IMR-90 (cell line): ENCODE measurements at regions not wholly inside any gene's neighbourhood (a gene's known extent, or its start where the extent isn't known, plus 50 kb on each side); places are given as distances from the start of the nearest gene placed in this dataset.

Experiments used
- ATAC-seq: fragments of 200-7000 bp; cut with Tn5 transposase; 2 replicates; pipeline ENCODE4 v1.9.1; 2020; ENCODE audit warnings: low read depth, mild to moderate bottlenecking, moderate library complexity
- BruUV-seq: library from RNA; stranded (reverse); fragments of 400-500 nt; replicated peaks from 2 replicates; lab custom pipeline; 2021; lab: Mats Ljungman, UMichigan
- CTCF ChIA-PET: fragments of 300-600 bp; formaldehyde crosslinking; extraction: SDS; loops from one replicate; lab custom pipeline; 2021; ENCODE audit warnings: antibody characterized with exemption; lab: Yijun Ruan, JAX
- POLR2A ChIA-PET: fragments of 300-600 bp; sonication (Branson Sonifier 250); formaldehyde crosslinking; loops from one replicate; lab custom pipeline; 2022; ENCODE audit warnings: antibody characterized with exemption; ENCODE audit not compliant: unreplicated experiment; lab: Charles Lee
- DNase-seq: peaks from one replicate; pipeline ENCODE4 v3.0.0; 2013
- H2AFZ ChIP-seq: replicated peaks from 2 replicates; pipeline ENCODE3; 2013; ENCODE audit warnings: low read length, mild to moderate bottlenecking; ENCODE audit not compliant: poor library complexity
- H2AK5ac ChIP-seq: 2 replicates; pipeline ENCODE4 v1.6.1; 2013; ENCODE audit warnings: low read depth, low read length, inconsistent platforms
- H2AK9ac ChIP-seq: replicated peaks from 2 replicates; pipeline ENCODE3; 2013; ENCODE audit warnings: mild to moderate bottlenecking, low read depth, low read length, moderate library complexity; ENCODE audit not compliant: poor library complexity
- H2BK120ac ChIP-seq: 2 replicates; pipeline ENCODE4 v1.6.1; 2013; ENCODE audit warnings: low read depth, low read length, inconsistent platforms
- H2BK15ac ChIP-seq: 3 replicates; pipeline ENCODE4 v1.6.1; 2013; ENCODE audit warnings: low read depth, low read length, inconsistent platforms
- H2BK20ac ChIP-seq: 2 replicates; pipeline ENCODE4 v1.6.1; 2013; ENCODE audit warnings: low read depth, mild to moderate bottlenecking, inconsistent platforms, low read length, moderate library complexity
- H2BK5ac ChIP-seq: 2 replicates; pipeline ENCODE4 v1.6.1; 2013; ENCODE audit warnings: mild to moderate bottlenecking, low read depth, low read length, inconsistent platforms; ENCODE audit not compliant: poor library complexity, severe bottlenecking
- H3K14ac ChIP-seq: replicated peaks from 2 replicates; pipeline ENCODE4 v1.6.1; 2013; ENCODE audit warnings: low read depth, low read length, inconsistent platforms
- H3K18ac ChIP-seq: 2 replicates; pipeline ENCODE4 v1.6.1; 2013; ENCODE audit warnings: low read depth, low read length, control low read depth
- H3K23ac ChIP-seq: 2 replicates; pipeline ENCODE4 v1.6.1; 2013; ENCODE audit warnings: low read depth, low read length, inconsistent platforms
- H3K27ac ChIP-seq: 2 replicates; pipeline ENCODE4 v1.5.1; 2013; ENCODE audit warnings: mild to moderate bottlenecking, control low read depth, low read length; ENCODE audit not compliant: insufficient read depth
- H3K27me3 ChIP-seq: 2 replicates; pipeline ENCODE4 v1.6.1; 2013; ENCODE audit warnings: low read length; ENCODE audit not compliant: control insufficient read depth, insufficient read depth
- H3K36me3 ChIP-seq: 2 replicates; pipeline ENCODE4 v1.6.1; 2013; ENCODE audit warnings: low read length, mixed read lengths; ENCODE audit not compliant: control insufficient read depth, insufficient read depth
- H3K4ac ChIP-seq: 2 replicates; pipeline ENCODE4 v1.6.1; 2013; ENCODE audit warnings: low read depth, low read length, inconsistent platforms
- H3K4me1 ChIP-seq: 2 replicates; pipeline ENCODE4 v1.6.1; 2013; ENCODE audit warnings: low read length, mixed read lengths; ENCODE audit not compliant: control insufficient read depth, insufficient read depth
- H3K4me2 ChIP-seq: 2 replicates; pipeline ENCODE4 v1.6.1; 2013; ENCODE audit warnings: low read depth, mild to moderate bottlenecking, control low read depth, low read length, moderate library complexity
- H3K4me3 ChIP-seq: 2 replicates; pipeline ENCODE4 v1.5.1; 2013; ENCODE audit warnings: low read depth, mild to moderate bottlenecking, control low read depth, low read length, moderate library complexity; ENCODE audit not compliant: insufficient read depth
- H3K56ac ChIP-seq: 2 replicates; pipeline ENCODE4 v1.6.1; 2013; ENCODE audit warnings: low read length, inconsistent platforms; ENCODE audit not compliant: insufficient read depth; ENCODE audit errors: extremely low read depth
- H3K79me1 ChIP-seq, 2 experiments: 2 replicates each; pipeline ENCODE4 v1.6.1; 2013; ENCODE audit warnings: low read length in 2 of 2, inconsistent platforms in 1 of 2, low read depth in 1 of 2
- H3K9ac ChIP-seq: 2 replicates; pipeline ENCODE4 v1.6.1; 2013; ENCODE audit warnings: low read depth, low read length, control low read depth
- H3K9me1 ChIP-seq: 2 replicates; pipeline ENCODE4 v1.6.1; 2013; ENCODE audit warnings: low read length, inconsistent platforms; ENCODE audit not compliant: insufficient read depth
- H3K9me3 ChIP-seq: 2 replicates; pipeline ENCODE4 v1.6.1; 2013; ENCODE audit warnings: low read length; ENCODE audit not compliant: control insufficient read depth, insufficient read depth
- H4K20me1 ChIP-seq: 2 replicates; pipeline ENCODE4 v1.6.1; 2013; ENCODE audit warnings: low read length, inconsistent platforms; ENCODE audit not compliant: insufficient read depth
- H4K5ac ChIP-seq: 2 replicates; pipeline ENCODE4 v1.6.1; 2013; ENCODE audit warnings: mild to moderate bottlenecking, low read depth, low read length, control low read depth
- H4K8ac ChIP-seq, 2 experiments: 2 replicates each; pipeline ENCODE4 v1.6.1; 2013; ENCODE audit warnings: low read depth in 2 of 2, low read length in 2 of 2, control low read depth in 1 of 2, inconsistent platforms in 1 of 2
- H4K91ac ChIP-seq: 2 replicates; pipeline ENCODE4 v1.6.1; 2013; ENCODE audit warnings: low read depth, low read length, inconsistent platforms; ENCODE audit not compliant: insufficient read depth
- MXI1 ChIP-seq: IDR thresholded peaks from 2 replicates; pipeline ENCODE4 v1.6.1; 2012; ENCODE audit warnings: low read depth, mild to moderate bottlenecking, low read length, moderate library complexity, borderline replicate concordance
- POLR2A ChIP-seq: IDR thresholded peaks from 2 replicates; pipeline ENCODE4 v1.6.1; 2012; ENCODE audit warnings: mild to moderate bottlenecking, low read depth, low read length
- WGBS, 2 experiments: methylation state at CpG; one replicate each; pipeline versions ENCODE4 v1.1.5 to v1.1.7; 2013; ENCODE audit warnings: missing lambda C conversion rate in 2 of 2; ENCODE audit not compliant: insufficient read length in 1 of 2; ENCODE audit errors: extremely low coverage in 2 of 2; 5-methylcytosine and 5-hydroxymethylcytosine counted together
- dilution Hi-C: fragments of 300-500 bp; cut with HindIII; formaldehyde crosslinking; loops from one replicate; pipeline ENCODE4 v1.14.3; 2018; ENCODE audit warnings: low sequenced_read_pairs; ENCODE audit not compliant: unreplicated experiment
- in situ Hi-C: fragments of 300-500 bp; cut with MboI; formaldehyde crosslinking; loops from 3 replicates; pipeline ENCODE4 v1.14.3; 2019; ENCODE audit warnings: low sequenced_read_pairs, inconsistent platforms, mixed read lengths
- intact Hi-C: fragments of 100-400 bp; cut with micrococcal nuclease; formaldehyde crosslinking; loops from 2 replicates; pipeline ENCODE4 v1.10.0; 2022
- TF ChIP-seq, protein P1 (sequence below): fragments of 150-350 bp; IDR thresholded peaks from 2 replicates; pipeline ENCODE4 v1.6.1; 2016; ENCODE audit warnings: low read depth, mild to moderate bottlenecking, low read length, moderate library complexity, borderline replicate concordance

DNA sequence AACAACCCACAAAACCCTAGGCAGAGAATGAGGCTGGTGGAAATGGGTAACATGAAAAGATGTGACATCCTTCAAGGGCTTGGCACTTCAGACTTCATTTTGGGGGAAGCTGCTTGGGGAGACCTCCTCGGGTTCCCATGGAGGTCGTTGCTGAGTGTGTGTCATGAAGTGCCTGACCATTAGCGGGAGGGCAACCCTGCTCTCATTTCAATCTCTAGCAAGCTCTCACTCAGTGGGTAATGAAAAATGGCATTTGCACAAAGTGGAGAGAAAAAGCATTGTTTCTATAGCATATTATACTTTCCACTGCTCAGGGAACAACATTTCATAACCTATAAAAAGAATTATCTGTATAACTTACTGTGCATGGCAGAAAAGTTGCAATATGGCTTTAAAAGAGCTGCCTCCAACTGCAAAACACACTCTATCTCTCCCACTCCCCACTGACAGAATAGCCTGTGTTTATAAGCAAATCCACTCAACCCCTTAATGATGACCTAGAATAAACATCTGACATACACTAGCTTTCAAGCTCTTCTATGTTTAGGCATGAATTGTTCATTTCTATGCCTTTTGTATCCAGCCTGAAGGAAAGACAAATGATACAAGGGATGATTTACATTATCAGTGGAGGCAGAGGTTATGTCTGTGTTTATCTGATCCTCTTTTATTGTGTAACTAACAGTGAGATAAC, 357.2 kb downstream of the ZSWIM6 start:
- intact Hi-C loops (no loop called here), in situ Hi-C loops (no loop called here), dilution Hi-C loops (no loop called here)
- no peaks in the 10 kb centered on the region for H3K9me1 ChIP-seq
- H3K9ac ChIP-seq, result no peak overlapping the region
- H3K18ac ChIP-seq, result no peak overlapping the region
- no peak overlapping the region for H2BK5ac ChIP-seq
- no peak overlapping the region for H2AFZ ChIP-seq
- no peak overlapping the region for H3K14ac ChIP-seq
- no peak for DNase-seq
- no peaks in the 10 kb centered on the region for H3K4me1 ChIP-seq
- no peak overlapping the region for H2BK20ac ChIP-seq
- no peak for ATAC-seq
- ChIA-PET CTCF (no interaction called here), POLR2A (no interaction called here)
- no peaks in the 10 kb centered on the region for H3K36me3 ChIP-seq
- H3K56ac ChIP-seq, result no peak overlapping the region
- H3K4me3 ChIP-seq, result no peak overlapping the region
- H2AK9ac ChIP-seq, result no peak overlapping the region
- H3K27me3 ChIP-seq, result peaks cover 5% of the 10 kb centered on the region
- H3K4ac ChIP-seq, result no peak overlapping the region
- no peak overlapping the region for H2BK120ac ChIP-seq
- no peak overlapping the region for H3K4me2 ChIP-seq
- no peak overlapping the region for H2AK5ac ChIP-seq
- H4K8ac ChIP-seq, result no peak overlapping the region
- no peak overlapping the region for H3K27ac ChIP-seq
- no peak overlapping the region for H2BK15ac ChIP-seq
- no peak overlapping the region for H3K23ac ChIP-seq
- no peaks in the 10 kb centered on the region for H3K9me3 ChIP-seq
- BruUV-seq, result no TSS peak
- H4K5ac ChIP-seq, result no peak overlapping the region
- no CpG with 5 or more reads among the region's 3 CpGs for WGBS, 2 experiments
- H4K20me1 ChIP-seq, result no peaks in the 10 kb centered on the region
- H4K91ac ChIP-seq, result no peak overlapping the region
- TF ChIP-seq, protein P1, sequence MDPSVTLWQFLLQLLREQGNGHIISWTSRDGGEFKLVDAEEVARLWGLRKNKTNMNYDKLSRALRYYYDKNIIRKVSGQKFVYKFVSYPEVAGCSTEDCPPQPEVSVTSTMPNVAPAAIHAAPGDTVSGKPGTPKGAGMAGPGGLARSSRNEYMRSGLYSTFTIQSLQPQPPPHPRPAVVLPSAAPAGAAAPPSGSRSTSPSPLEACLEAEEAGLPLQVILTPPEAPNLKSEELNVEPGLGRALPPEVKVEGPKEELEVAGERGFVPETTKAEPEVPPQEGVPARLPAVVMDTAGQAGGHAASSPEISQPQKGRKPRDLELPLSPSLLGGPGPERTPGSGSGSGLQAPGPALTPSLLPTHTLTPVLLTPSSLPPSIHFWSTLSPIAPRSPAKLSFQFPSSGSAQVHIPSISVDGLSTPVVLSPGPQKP, result no peak
- TF ChIP-seq POLR2A (no peak), MXI1 (no peak)
- no peaks in the 10 kb centered on the region for H3K79me1 ChIP-seq
